DND-41 (cell line): ENCODE measurements at regions not wholly inside any gene's neighbourhood (a gene's known extent, or its start where the extent isn't known, plus 50 kb on each side); places are given as distances from the start of the nearest gene placed in this dataset.
"Not testable (repeated sequence)": the region's sequence is repeated elsewhere in the genome, so short reads cannot be mapped to it uniquely, and the experiment has no call there.

Experiments used
- ATAC-seq: fragments of 200-7000 bp; cut with Tn5 transposase; 3 replicates; pipeline ENCODE4 v1.9.1; 2021; ENCODE audit warnings: low read depth; ENCODE audit not compliant: insufficient read depth
- DNase-seq: peaks from one replicate; pipeline ENCODE4 v3.0.0-alpha.2; 2020
- H2AFZ ChIP-seq: 2 replicates; pipeline ENCODE4 v1.6.0; 2012; ENCODE audit warnings: low read depth, low read length
- H3K27ac ChIP-seq: 2 replicates; pipeline ENCODE4 v1.5.1; 2012; ENCODE audit warnings: low read length, inconsistent platforms
- H3K27me3 ChIP-seq: fragments of 200-600 bp; sonication (generic); 2 replicates; pipeline ENCODE4 v1.6.0; 2012; ENCODE audit warnings: low read length, mild to moderate bottlenecking, inconsistent platforms; ENCODE audit not compliant: insufficient read depth, poor library complexity
- H3K36me3 ChIP-seq: 2 replicates; pipeline ENCODE4 v1.5.1; 2012; ENCODE audit warnings: low read length, inconsistent platforms; ENCODE audit not compliant: insufficient read depth
- H3K4me1 ChIP-seq: 2 replicates; pipeline ENCODE4 v1.5.1; 2012; ENCODE audit warnings: mild to moderate bottlenecking, low read length; ENCODE audit not compliant: insufficient read depth
- H3K4me2 ChIP-seq: 2 replicates; pipeline ENCODE4 v1.6.0; 2012; ENCODE audit warnings: mild to moderate bottlenecking, moderate library complexity, low read length, inconsistent platforms; ENCODE audit not compliant: insufficient read depth
- H3K4me3 ChIP-seq, 2 experiments: fragments of 200-600 bp in 1 of 2; shearing (Covaris generic) in 1 of 2; 2 replicates each; pipeline ENCODE4 v1.5.1; 2012 to 2016; ENCODE audit warnings: inconsistent platforms in 2 of 2, low read length in 2 of 2, mild to moderate bottlenecking in 2 of 2, low read depth in 1 of 2, moderate library complexity in 1 of 2
- H3K79me2 ChIP-seq: 2 replicates; pipeline ENCODE4 v1.6.0; 2012; ENCODE audit warnings: low read length, inconsistent platforms; ENCODE audit not compliant: insufficient read depth
- H3K9ac ChIP-seq: 2 replicates; pipeline ENCODE4 v1.6.0; 2012; ENCODE audit warnings: low read depth, mild to moderate bottlenecking, inconsistent platforms, low read length, moderate library complexity
- H3K9me3 ChIP-seq: 2 replicates; pipeline ENCODE4 v1.5.1; 2012; ENCODE audit warnings: low read length, moderate library complexity, mild to moderate bottlenecking, inconsistent platforms; ENCODE audit not compliant: insufficient read depth, severe bottlenecking
- H4K20me1 ChIP-seq: 2 replicates; pipeline ENCODE4 v1.6.0; 2012; ENCODE audit warnings: low read length; ENCODE audit not compliant: insufficient read depth
- EZH2 ChIP-seq: IDR thresholded peaks from 3 replicates; pipeline ENCODE4 v1.6.1; 2012; ENCODE audit warnings: borderline replicate concordance, low read depth, mild to moderate bottlenecking, moderate library complexity, low read length, inconsistent platforms; ENCODE audit not compliant: severe bottlenecking
- TF ChIP-seq, protein P1 (sequence below): IDR thresholded peaks from 2 replicates; pipeline ENCODE4 v1.5.1; 2012; ENCODE audit warnings: borderline replicate concordance, low read length, moderate library complexity, mild to moderate bottlenecking; ENCODE audit not compliant: poor library complexity, severe bottlenecking; ENCODE audit errors: extremely low read depth

DNA sequence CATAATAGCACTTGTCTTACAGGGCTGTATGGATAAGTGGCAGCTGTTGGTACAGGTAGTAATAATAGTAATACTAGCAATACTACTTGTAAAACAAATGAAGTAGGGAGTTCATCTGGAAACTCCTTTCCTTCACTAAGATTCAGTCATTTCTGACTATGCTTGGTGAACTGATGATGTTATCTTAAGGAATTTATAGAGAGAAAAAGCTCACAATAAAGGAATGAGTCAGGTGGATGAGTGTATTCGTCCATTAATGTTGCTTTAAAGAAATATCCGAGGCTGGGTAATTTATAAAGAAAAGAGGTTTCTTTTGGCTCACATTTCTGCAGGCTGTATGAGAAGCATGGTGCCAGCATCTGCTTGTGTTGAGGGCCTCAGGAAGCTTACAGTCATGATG is 477.3 kb downstream of the KLF12 start:
- H3K27ac ChIP-seq, result no peak overlapping the region
- H4K20me1 ChIP-seq, result no peaks in the 10 kb centered on the region
- no peaks in the 10 kb centered on the region for H3K27me3 ChIP-seq
- TF ChIP-seq, protein P1, sequence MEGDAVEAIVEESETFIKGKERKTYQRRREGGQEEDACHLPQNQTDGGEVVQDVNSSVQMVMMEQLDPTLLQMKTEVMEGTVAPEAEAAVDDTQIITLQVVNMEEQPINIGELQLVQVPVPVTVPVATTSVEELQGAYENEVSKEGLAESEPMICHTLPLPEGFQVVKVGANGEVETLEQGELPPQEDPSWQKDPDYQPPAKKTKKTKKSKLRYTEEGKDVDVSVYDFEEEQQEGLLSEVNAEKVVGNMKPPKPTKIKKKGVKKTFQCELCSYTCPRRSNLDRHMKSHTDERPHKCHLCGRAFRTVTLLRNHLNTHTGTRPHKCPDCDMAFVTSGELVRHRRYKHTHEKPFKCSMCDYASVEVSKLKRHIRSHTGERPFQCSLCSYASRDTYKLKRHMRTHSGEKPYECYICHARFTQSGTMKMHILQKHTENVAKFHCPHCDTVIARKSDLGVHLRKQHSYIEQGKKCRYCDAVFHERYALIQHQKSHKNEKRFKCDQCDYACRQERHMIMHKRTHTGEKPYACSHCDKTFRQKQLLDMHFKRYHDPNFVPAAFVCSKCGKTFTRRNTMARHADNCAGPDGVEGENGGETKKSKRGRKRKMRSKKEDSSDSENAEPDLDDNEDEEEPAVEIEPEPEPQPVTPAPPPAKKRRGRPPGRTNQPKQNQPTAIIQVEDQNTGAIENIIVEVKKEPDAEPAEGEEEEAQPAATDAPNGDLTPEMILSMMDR, result no peak
- no peak for TF ChIP-seq EZH2
- H3K4me1 ChIP-seq, result no peaks in the 10 kb centered on the region
- H3K4me3 ChIP-seq, result no peak overlapping the region
- H3K79me2 ChIP-seq, result no peaks in the 10 kb centered on the region
- no peaks in the 10 kb centered on the region for H3K9me3 ChIP-seq
- H3K9ac ChIP-seq, result no peak overlapping the region
- no peak overlapping the region for H2AFZ ChIP-seq
- DNase-seq (no peak), ATAC-seq (no peak)
- no peaks in the 10 kb centered on the region for H3K36me3 ChIP-seq
- H3K4me2 ChIP-seq, result no peak overlapping the region

- no peak overlapping the region for H3K9ac ChIP-seq
- no peaks in the 10 kb centered on the region for H3K4me1 ChIP-seq
- no peaks in the 10 kb centered on the region for H3K36me3 ChIP-seq
- H3K9me3 ChIP-seq, result peaks cover 6% of the 10 kb centered on the region
- no peak for ATAC-seq
- no peak for TF ChIP-seq EZH2
- TF ChIP-seq, protein P1, result no peak
- no peaks in the 10 kb centered on the region for H4K20me1 ChIP-seq
- no peaks in the 10 kb centered on the region for H3K79me2 ChIP-seq
- H3K4me2 ChIP-seq, result no peak overlapping the region
- no peak overlapping the region for H3K27ac ChIP-seq
- no peak for DNase-seq
- no peaks in the 10 kb centered on the region for H3K27me3 ChIP-seq
- H3K4me3 ChIP-seq, result no peak overlapping the region
- H2AFZ ChIP-seq, result no peak overlapping the region
Measured at GRCh38 chr13:73653688-73654087, 480.5 kb downstream of the KLF12 start.

DNA sequence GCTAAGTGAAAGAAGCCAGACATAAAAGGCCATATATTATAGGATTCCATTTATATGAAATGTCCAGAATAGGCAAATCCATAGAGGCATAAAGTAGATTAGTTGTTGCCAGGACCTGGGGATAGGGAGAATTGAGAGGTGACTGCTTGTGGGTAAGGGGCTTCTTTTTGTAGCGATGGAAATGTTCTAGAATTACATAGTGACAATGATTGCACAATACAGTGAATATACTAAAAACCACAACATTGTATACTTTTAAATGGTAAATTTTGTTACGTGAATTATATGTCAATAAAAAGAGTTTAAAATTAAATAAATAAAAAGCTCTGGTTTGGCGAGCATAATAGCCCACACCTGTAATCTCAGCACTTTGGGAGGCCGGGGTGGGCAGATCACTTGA is 486.8 kb downstream of the KLF12 start:
- Histone ChIP-seq H3K4me2 (no peak overlapping the region), H3K4me1 (no peaks in the 10 kb centered on the region), H3K79me2 (no peaks in the 10 kb centered on the region), H2AFZ (no peak overlapping the region), H3K9ac (no peak overlapping the region), H4K20me1 (no peaks in the 10 kb centered on the region), H3K36me3 (no peaks in the 10 kb centered on the region), H3K9me3 (peaks cover 12% of the 10 kb centered on the region), H3K27ac (no peak overlapping the region), H3K4me3 (no peak overlapping the region), H3K27me3 (no peaks in the 10 kb centered on the region)
- ATAC-seq (no peak), DNase-seq (no peak)
- TF ChIP-seq, protein P1, result no peak
- no peak for TF ChIP-seq EZH2

- H3K9ac ChIP-seq, ATAC-seq, H4K20me1 ChIP-seq, H3K27ac ChIP-seq, H3K4me1 ChIP-seq, H3K79me2 ChIP-seq, H3K36me3 ChIP-seq, H3K27me3 ChIP-seq, H3K4me2 ChIP-seq, H3K4me3 ChIP-seq, H3K9me3 ChIP-seq, H2AFZ ChIP-seq: not testable (repeated sequence)
- DNase-seq, result peak; percentile 10
Measured at GRCh38 chr13:73640476-73641179, 493.6 kb downstream of the KLF12 start.
